Gastroesophageal sphincter (tissue), 4 donors: ENCODE measurements at regions not wholly inside any gene's neighbourhood (a gene's known extent, or its start where the extent isn't known, plus 50 kb on each side); places are given as distances from the start of the nearest gene placed in this dataset.
"Not testable (repeated sequence)": the region's sequence is repeated elsewhere in the genome, so short reads cannot be mapped to it uniquely, and the experiment has no call there.

Experiments used
- ATAC-seq: fragments of 150-250 bp; one replicate; pipeline ENCODE4 v1.9.1; 2016; ENCODE audit warnings: mild to moderate bottlenecking, moderate library complexity
- H3K27ac ChIP-seq, 4 donors: fragments of 200-600 bp; sonication (generic) in 3 of 4; 1 replicate in 3 of 4; 2 replicates in 1 of 4; pipeline ENCODE4 v1.5.1; 2016 to 2019
- H3K27me3 ChIP-seq: fragments of 200-600 bp; sonication (generic); one replicate; pipeline ENCODE4 v1.5.1; 2019
- H3K36me3 ChIP-seq, 2 donors: fragments of 200-600 bp; sonication (generic); one replicate each; pipeline ENCODE4 v1.5.1; 2019; ENCODE audit warnings: control low read depth in 1 of 2
- H3K4me1 ChIP-seq, 3 donors: fragments of 200-600 bp; sonication (generic); 1 replicate in 2 of 3; 2 replicates in 1 of 3; pipeline ENCODE4 v1.5.1; 2016 to 2019; ENCODE audit warnings: control low read depth in 2 of 3
- H3K4me3 ChIP-seq, 2 donors: fragments of 200-600 bp; sonication (generic); one replicate each; pipeline ENCODE4 v1.5.1; 2019; ENCODE audit warnings: mild to moderate bottlenecking in 1 of 2, moderate library complexity in 1 of 2
- H3K9me3 ChIP-seq, 3 donors: fragments of 200-600 bp; sonication (generic); one replicate each; pipeline ENCODE4 v1.5.1; 2017 to 2019; ENCODE audit warnings: control low read depth in 2 of 3
- CTCF ChIP-seq, 4 experiments: fragments of 200-600 bp in 2 of 4; fragments of 450-650 bp in 2 of 4; sonication (generic) in 1 of 4; IDR thresholded peaks; one replicate each; pipeline ENCODE4 v1.5.1; 2017 to 2019; ENCODE audit warnings: antibody characterized with exemption in 4 of 4, mild to moderate bottlenecking in 2 of 4, moderate library complexity in 2 of 4
- EP300 ChIP-seq: sonication (generic); formaldehyde crosslinking; IDR thresholded peaks from one replicate; pipeline ENCODE4 v1.6.1; 2017; ENCODE audit warnings: antibody characterized with exemption, mild to moderate bottlenecking
- POLR2A ChIP-seq, 2 donors: fragments of 450-650 bp; IDR thresholded peaks; one replicate each; pipeline ENCODE4 v1.6.1; 2017; ENCODE audit warnings: antibody characterized with exemption in 2 of 2, mild to moderate bottlenecking in 2 of 2, moderate library complexity in 1 of 2
- POLR2AphosphoS5 ChIP-seq: sonication (generic); formaldehyde crosslinking; IDR thresholded peaks from one replicate; pipeline ENCODE4 v1.6.1; 2017; ENCODE audit warnings: antibody characterized with exemption
- WGBS, 2 donors: methylation state at CpG; one replicate each; pipeline ENCODE4 v1.1.5; 2018; ENCODE audit warnings: low coverage in 1 of 2; 5-methylcytosine and 5-hydroxymethylcytosine counted together

GRCh38 chr12:46628176-46628575 lies 197.6 kb downstream of the SLC38A4 start:
- H3K27ac ChIP-seq: no peak overlapping the region
- H3K4me3 ChIP-seq: no peak overlapping the region
- H3K9me3 ChIP-seq: peaks cover 0 to 2% (median 0%) of the 10 kb centered on the region in 3 donors
- WGBS, 2 donors: 54 to 80% methylated on average over 1 of the region's 1 CpG
- peaks cover 0 to 4% (median 0%) of the 10 kb centered on the region in 3 donors for H3K4me1 ChIP-seq
- ATAC-seq: no peak
- no peaks in the 10 kb centered on the region for H3K36me3 ChIP-seq
- TF ChIP-seq EP300: no peak
- no peak for TF ChIP-seq POLR2AphosphoS5
- TF ChIP-seq CTCF (IDR thresholded peaks at IDR 0.05): no peak
- no peak for TF ChIP-seq POLR2A (IDR thresholded peaks at IDR 0.05)
- no peaks in the 10 kb centered on the region for H3K27me3 ChIP-seq

GRCh38 chr12:46627686-46628085 lies 198.1 kb downstream of the SLC38A4 start:
- TF ChIP-seq POLR2A (IDR thresholded peaks at IDR 0.05) (no peak), EP300 (no peak), CTCF (IDR thresholded peaks at IDR 0.05) (no peak), POLR2AphosphoS5 (no peak)
- Histone ChIP-seq H3K4me1 (peaks cover 0 to 4% (median 0%) of the 10 kb centered on the region in 3 donors), H3K4me3 (no peak overlapping the region), H3K27me3 (no peaks in the 10 kb centered on the region), H3K9me3 (no peaks in the 10 kb centered on the region), H3K36me3 (no peaks in the 10 kb centered on the region), H3K27ac (no peak overlapping the region)
- WGBS, 2 donors: 87 to 95% methylated on average over 3 of the region's 3 CpGs
- no peak for ATAC-seq

- not testable (repeated sequence) for H3K4me3 ChIP-seq, H3K9me3 ChIP-seq, H3K36me3 ChIP-seq, H3K27ac ChIP-seq, ATAC-seq, H3K27me3 ChIP-seq
- WGBS, 2 donors: 87 to 100% methylated on average over 1 to 5 of the region's 5 CpGs
- H3K4me1 ChIP-seq: peaks cover 0 to 19% (median 6%) of the 10 kb centered on the region in 3 donors
These were observed 206.3 kb downstream of the SLC38A4 start for GRCh38 chr12:46619474-46619873.

DNA sequence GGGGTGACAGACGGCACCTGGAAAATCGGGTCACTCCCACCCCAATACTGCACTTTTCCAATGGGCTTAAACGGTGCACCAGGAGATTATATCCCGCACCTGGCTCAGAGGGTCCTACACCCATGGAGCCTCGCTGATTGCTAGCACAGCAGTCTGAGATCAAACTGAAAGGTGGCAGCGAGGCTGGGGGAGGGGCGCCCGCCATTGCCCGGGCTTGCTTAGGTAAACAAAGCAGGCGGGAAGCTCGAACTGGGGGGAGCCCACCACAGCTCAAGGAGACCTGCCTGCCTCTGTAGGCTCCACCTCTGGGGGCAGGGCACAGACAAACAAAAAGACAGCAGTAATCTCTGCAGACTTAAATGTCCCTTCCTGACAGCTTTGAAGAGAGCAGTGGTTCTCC lies 208.1 kb downstream of the SLC38A4 start:
- not testable (repeated sequence) for H3K27me3 ChIP-seq, H3K36me3 ChIP-seq, H3K9me3 ChIP-seq, H3K4me3 ChIP-seq, ATAC-seq
- H3K4me1 ChIP-seq: peaks cover 0 to 19% (median 6%) of the 10 kb centered on the region in 3 donors
- peak overlapping the region in 3 of 4 donors; percentile 41 to 72 (median 65) for H3K27ac ChIP-seq
- WGBS, 2 donors: no CpG with 5 or more reads among the region's 11 CpGs

DNA sequence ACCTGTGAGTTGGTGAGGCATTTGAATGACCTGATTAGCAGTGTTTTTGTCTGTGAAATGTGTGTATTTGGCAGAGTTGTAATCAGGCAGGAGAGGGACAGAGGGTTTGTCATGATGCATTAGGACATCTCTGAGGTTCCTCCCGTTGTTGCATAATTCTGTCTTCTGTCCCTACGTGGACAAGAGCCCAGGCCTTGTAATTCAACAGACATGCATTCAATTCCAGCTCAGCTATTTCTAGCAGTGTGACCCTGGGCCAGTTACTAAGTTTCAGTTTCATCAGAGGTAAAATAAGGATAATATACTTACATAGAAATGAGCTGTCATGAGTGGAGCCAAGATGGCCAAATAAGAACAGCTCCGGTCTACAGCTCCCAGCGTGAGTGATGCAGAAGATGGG lies 208.6 kb downstream of the SLC38A4 start:
- TF ChIP-seq CTCF (IDR thresholded peaks at IDR 0.05): no peak
- no peak for TF ChIP-seq EP300
- TF ChIP-seq POLR2AphosphoS5: peak; percentile 93
- no peak for TF ChIP-seq POLR2A (IDR thresholded peaks at IDR 0.05)
- peak overlapping the region; percentile 41 to 72 (median 59) for H3K27ac ChIP-seq

DNA sequence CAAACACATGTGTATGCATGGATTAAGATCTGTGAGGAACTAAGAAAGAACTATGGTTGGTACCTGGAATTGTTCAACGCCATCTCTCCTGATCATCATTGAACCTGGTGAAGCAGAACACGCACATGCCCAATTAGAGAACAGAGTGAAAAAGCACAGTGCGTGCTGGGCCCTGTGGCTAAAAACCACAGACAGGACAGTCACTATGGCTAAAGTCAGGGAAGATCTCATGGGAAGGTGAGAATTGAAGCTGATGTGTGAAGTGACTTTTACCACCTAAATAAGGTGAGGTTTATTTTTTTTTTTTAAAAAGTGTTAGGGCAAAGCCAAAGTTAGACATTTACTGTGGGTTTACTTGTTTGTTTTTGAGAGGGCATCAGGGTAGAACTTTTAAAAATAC lies 215.0 kb downstream of the SLC38A4 start:
- Histone ChIP-seq H3K36me3 (no peaks in the 10 kb centered on the region), H3K27ac (no peak overlapping the region), H3K4me1 (peaks cover 0 to 12% (median 0%) of the 10 kb centered on the region in 3 donors), H3K9me3 (no peaks in the 10 kb centered on the region), H3K27me3 (no peaks in the 10 kb centered on the region), H3K4me3 (no peak overlapping the region)
- TF ChIP-seq EP300 (no peak), CTCF (IDR thresholded peaks at IDR 0.05) (no peak), POLR2A (IDR thresholded peaks at IDR 0.05) (no peak), POLR2AphosphoS5 (no peak)
- 100% methylated on average over 3 of the region's 3 CpGs for WGBS, 2 donors
- no peak for ATAC-seq

More for the DNA sequence above, 208.6 kb downstream of the SLC38A4 start:
- H3K4me3 ChIP-seq: no peak overlapping the region
- no peaks in the 10 kb centered on the region for H3K36me3 ChIP-seq
- no peaks in the 10 kb centered on the region for H3K9me3 ChIP-seq
- ATAC-seq: peak; percentile 100
- WGBS, 2 donors: 14 to 22% methylated on average over 4 of the region's 4 CpGs
- no peaks in the 10 kb centered on the region for H3K27me3 ChIP-seq
- H3K4me1 ChIP-seq: peaks cover 0 to 19% (median 6%) of the 10 kb centered on the region in 3 donors
